ENCODE measurements at regions not wholly inside any gene's neighbourhood (a gene's known extent, or its start where the extent isn't known, plus 50 kb on each side); places are given as distances from the start of the nearest gene placed in this dataset.

GRCh38 chr6:138582573-138582972 lies 83.3 kb upstream of the NHSL1 start:
- H4K20me1 ChIP-seq (ENCODE audit: insufficient read depth), result 0 out of 2 replicates have a peak, but pooled peaks cover 4% of the 10 kb centered on the region
- no peaks in the 10 kb centered on the region for H3K9me2 ChIP-seq (ENCODE audit: insufficient read depth)
- no peaks in the 10 kb centered on the region for H3K27me3 ChIP-seq (ENCODE audit: insufficient read depth, low read depth)
- no peaks in the 10 kb centered on the region for H3K9me3 ChIP-seq (ENCODE audit: insufficient read depth, low read depth)
- POLR2A ChIA-PET (ENCODE audit: unreplicated experiment), result no interaction called here
- BruUV-seq (replicated peaks), result no TSS peak
- peaks cover 19% of the 10 kb centered on the region; the same call in 1 of the 2 replicates for H3K79me2 ChIP-seq (ENCODE audit: low read depth)
- no peak for DNase-seq
- TF ChIP-seq, protein P1, sequence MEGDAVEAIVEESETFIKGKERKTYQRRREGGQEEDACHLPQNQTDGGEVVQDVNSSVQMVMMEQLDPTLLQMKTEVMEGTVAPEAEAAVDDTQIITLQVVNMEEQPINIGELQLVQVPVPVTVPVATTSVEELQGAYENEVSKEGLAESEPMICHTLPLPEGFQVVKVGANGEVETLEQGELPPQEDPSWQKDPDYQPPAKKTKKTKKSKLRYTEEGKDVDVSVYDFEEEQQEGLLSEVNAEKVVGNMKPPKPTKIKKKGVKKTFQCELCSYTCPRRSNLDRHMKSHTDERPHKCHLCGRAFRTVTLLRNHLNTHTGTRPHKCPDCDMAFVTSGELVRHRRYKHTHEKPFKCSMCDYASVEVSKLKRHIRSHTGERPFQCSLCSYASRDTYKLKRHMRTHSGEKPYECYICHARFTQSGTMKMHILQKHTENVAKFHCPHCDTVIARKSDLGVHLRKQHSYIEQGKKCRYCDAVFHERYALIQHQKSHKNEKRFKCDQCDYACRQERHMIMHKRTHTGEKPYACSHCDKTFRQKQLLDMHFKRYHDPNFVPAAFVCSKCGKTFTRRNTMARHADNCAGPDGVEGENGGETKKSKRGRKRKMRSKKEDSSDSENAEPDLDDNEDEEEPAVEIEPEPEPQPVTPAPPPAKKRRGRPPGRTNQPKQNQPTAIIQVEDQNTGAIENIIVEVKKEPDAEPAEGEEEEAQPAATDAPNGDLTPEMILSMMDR (conservative IDR thresholded peaks at IDR 0.05), result no peak
- TF ChIP-seq EZH2 (IDR thresholded peaks at IDR 0.05; ENCODE audit: low read depth), result no peak
- H3K27ac ChIP-seq, result no peak overlapping the region
- no peaks in the 10 kb centered on the region for H3K36me3 ChIP-seq (ENCODE audit: low read depth)
- no peaks in the 10 kb centered on the region for H3K4me1 ChIP-seq (replicated peaks; ENCODE audit: insufficient read depth)
- H3K4me3 ChIP-seq, result no peak overlapping the region
- intact Hi-C loops (cut with micrococcal nuclease; ENCODE audit: unreplicated experiment), result no loop called here
- no peak overlapping the region for H3K4me2 ChIP-seq
- CTCF ChIA-PET, result interaction anchor here (0.6 kb wide), 1 partner anchor 116 kb away, joined by 3 read pairs; no protein-coding TSS in a partner anchor
- H3F3A ChIP-seq (ENCODE audit: insufficient read depth, low read depth), result 0 out of 2 replicates have a peak, but pooled peaks cover 4% of the 10 kb centered on the region
- H2AFZ ChIP-seq, result no peak overlapping the region

- no TSS peak for BruUV-seq (replicated peaks)
- Histone ChIP-seq H4K20me1 (ENCODE audit: insufficient read depth) (no peaks in the 10 kb centered on the region), H3K9me2 (ENCODE audit: insufficient read depth) (no peaks in the 10 kb centered on the region), H3K36me3 (ENCODE audit: low read depth) (no peaks in the 10 kb centered on the region), H2AFZ (no peak overlapping the region), H3K27ac (no peak overlapping the region), H3K4me1 (replicated peaks; ENCODE audit: insufficient read depth) (no peaks in the 10 kb centered on the region), H3F3A (ENCODE audit: insufficient read depth, low read depth) (no peaks in the 10 kb centered on the region), H3K4me3 (no peak overlapping the region), H3K4me2 (no peak overlapping the region), H3K79me2 (ENCODE audit: low read depth) (peaks cover 32% of the 10 kb centered on the region), H3K9me3 (ENCODE audit: insufficient read depth, low read depth) (no peaks in the 10 kb centered on the region), H3K27me3 (ENCODE audit: insufficient read depth, low read depth) (no peaks in the 10 kb centered on the region)
- TF ChIP-seq, protein P1 (conservative IDR thresholded peaks at IDR 0.05), result no peak
- TF ChIP-seq EZH2 (IDR thresholded peaks at IDR 0.05; ENCODE audit: low read depth), result no peak
- intact Hi-C loops (cut with micrococcal nuclease; ENCODE audit: unreplicated experiment), result no loop called here
- DNase-seq, result no peak
- ChIA-PET CTCF (no interaction called here), POLR2A (ENCODE audit: unreplicated experiment) (no interaction called here)
These were observed 87.3 kb upstream of the NHSL1 start for GRCh38 chr6:138586638-138587037.

GRCh38 chr6:138588805-138589434 lies 89.6 kb upstream of the NHSL1 start:
- Histone ChIP-seq H3K4me2 (no peak overlapping the region), H3F3A (ENCODE audit: insufficient read depth, low read depth) (peaks cover 15% of the 10 kb centered on the region), H2AFZ (no peak overlapping the region), H3K9me2 (ENCODE audit: insufficient read depth) (no peaks in the 10 kb centered on the region), H3K36me3 (ENCODE audit: low read depth) (no peaks in the 10 kb centered on the region), H3K9me3 (ENCODE audit: insufficient read depth, low read depth) (no peaks in the 10 kb centered on the region), H3K27ac (no peak overlapping the region), H3K27me3 (ENCODE audit: insufficient read depth, low read depth) (no peaks in the 10 kb centered on the region), H3K4me3 (no peak overlapping the region), H3K4me1 (replicated peaks; ENCODE audit: insufficient read depth) (peaks cover 20% of the 10 kb centered on the region), H4K20me1 (ENCODE audit: insufficient read depth) (no peaks in the 10 kb centered on the region), H3K79me2 (ENCODE audit: low read depth) (peaks cover 46% of the 10 kb centered on the region)
- CTCF ChIA-PET, result interaction anchor here (0.6 to 0.7 kb wide), 2 partner anchors 68 to 96 kb away, joined by 4 to 9 read pairs; no protein-coding TSS in a partner anchor
- peak; percentile 30 to 65 for DNase-seq
- POLR2A ChIA-PET (ENCODE audit: unreplicated experiment), result no interaction called here
- TF ChIP-seq, protein P1 (conservative IDR thresholded peaks at IDR 0.05), result peak; percentile 100
- no peak for TF ChIP-seq EZH2 (IDR thresholded peaks at IDR 0.05; ENCODE audit: low read depth)
- intact Hi-C loops (cut with micrococcal nuclease; ENCODE audit: unreplicated experiment), result loop anchor here (1.0 to 2.0 kb wide), 2 partner anchors 177 to 474 kb away; no protein-coding TSS in a partner anchor
- no TSS peak for BruUV-seq (replicated peaks)

Measured in PC-9 (cell line).